NCI-H510A treated with DMSO at 0.1 percent for 48 hours (cell line): ENCODE measurements at regions not wholly inside any gene's neighbourhood (a gene's known extent, or its start where the extent isn't known, plus 50 kb on each side); places are given as distances from the start of the nearest gene placed in this dataset.

Source experiments
- DNase-seq: peaks from one replicate; lab custom pipeline; 2025; lab: John Stamatoyannopoulos, UW

GRCh38 chr5:77844623-77845323, 68.6 kb upstream of the TBCA start:
- no peak for DNase-seq

GRCh38 chr5:77844373-77844622, 68.2 kb upstream of the TBCA start:
- DNase-seq: no peak

GRCh38 chr5:77843570-77844372, 67.6 kb upstream of the TBCA start:
- DNase-seq: no peak

- DNase-seq: no peak
Measured at GRCh38 chr5:77842243-77842642, 66.1 kb upstream of the TBCA start.

- DNase-seq: no peak
Measured at GRCh38 chr5:77841616-77842015, 65.5 kb upstream of the TBCA start.

- DNase-seq: no peak
Measured at GRCh38 chr5:77840930-77841329, 64.8 kb upstream of the TBCA start.

GRCh38 chr5:77839691-77840090, 63.6 kb upstream of the TBCA start:
- no peak for DNase-seq

- DNase-seq: no peak
Measured at GRCh38 chr5:77832938-77833337, 56.8 kb upstream of the TBCA start.

GRCh38 chr5:77832166-77832770, 56.1 kb upstream of the TBCA start:
- DNase-seq: no peak

- DNase-seq: no peak
Measured at GRCh38 chr5:77828445-77828844, 52.3 kb upstream of the TBCA start.
